ENCODE measurements at regions not wholly inside any gene's neighbourhood (a gene's known extent, or its start where the extent isn't known, plus 50 kb on each side); places are given as distances from the start of the nearest gene placed in this dataset.

GRCh38 chr7:118836933-118837332 is 612.4 kb downstream of the ANKRD7 start:
- TF ChIP-seq EZH2phosphoT487 (IDR thresholded peaks at IDR 0.05; ENCODE audit: borderline replicate concordance) (no peak), CTCF (conservative IDR thresholded peaks at IDR 0.05; ENCODE audit: low read length) (no peak)
- Histone ChIP-seq H3K27me3 (ENCODE audit: insufficient read depth, low read length, poor library complexity, severe bottlenecking) (no peaks in the 10 kb centered on the region), H2AFZ (ENCODE audit: low read length) (no peak overlapping the region), H3K79me2 (ENCODE audit: insufficient read depth, low read length) (no peaks in the 10 kb centered on the region), H3K9ac (ENCODE audit: low read depth, low read length, poor library complexity, severe bottlenecking) (no peak overlapping the region), H3K36me3 (ENCODE audit: insufficient read depth, low read length) (no peaks in the 10 kb centered on the region), H3F3A (ENCODE audit: low read depth) (no peaks in the 10 kb centered on the region), H3K4me3 (ENCODE audit: low read length, poor library complexity, severe bottlenecking) (no peak overlapping the region), H3K9me3 (ENCODE audit: insufficient read depth, low read depth, low read length) (no peaks in the 10 kb centered on the region), H3K4me2 (ENCODE audit: low read depth, low read length, poor library complexity, severe bottlenecking) (no peak overlapping the region), H3K4me1 (ENCODE audit: insufficient read depth, low read length, poor library complexity, severe bottlenecking) (no peaks in the 10 kb centered on the region), H3K9me2 (replicated peaks; ENCODE audit: low read depth, low read length) (no peaks in the 10 kb centered on the region), H4K20me1 (ENCODE audit: insufficient read depth, low read length, poor library complexity, severe bottlenecking) (no peaks in the 10 kb centered on the region)

- H2AFZ ChIP-seq (ENCODE audit: low read length): 0 out of 2 replicates have a peak overlapping the region, but pooled peaks have one; percentile 20
- H3K27me3 ChIP-seq (ENCODE audit: insufficient read depth, low read length, poor library complexity, severe bottlenecking): no peaks in the 10 kb centered on the region
- TF ChIP-seq EZH2phosphoT487 (IDR thresholded peaks at IDR 0.05; ENCODE audit: borderline replicate concordance) (no peak), CTCF (conservative IDR thresholded peaks at IDR 0.05; ENCODE audit: low read length) (no peak)
- no peaks in the 10 kb centered on the region for H4K20me1 ChIP-seq (ENCODE audit: insufficient read depth, low read length, poor library complexity, severe bottlenecking)
- no peak overlapping the region for H3K9ac ChIP-seq (ENCODE audit: low read depth, low read length, poor library complexity, severe bottlenecking)
- no peaks in the 10 kb centered on the region for H3K79me2 ChIP-seq (ENCODE audit: insufficient read depth, low read length)
- no peaks in the 10 kb centered on the region for H3K9me3 ChIP-seq (ENCODE audit: insufficient read depth, low read depth, low read length)
- peak overlapping the region; percentile 48 for H3K4me2 ChIP-seq (ENCODE audit: low read depth, low read length, poor library complexity, severe bottlenecking)
- no peaks in the 10 kb centered on the region for H3K9me2 ChIP-seq (replicated peaks; ENCODE audit: low read depth, low read length)
- H3F3A ChIP-seq (ENCODE audit: low read depth): no peaks in the 10 kb centered on the region
- no peaks in the 10 kb centered on the region for H3K4me1 ChIP-seq (ENCODE audit: insufficient read depth, low read length, poor library complexity, severe bottlenecking)
- H3K36me3 ChIP-seq (ENCODE audit: insufficient read depth, low read length): no peaks in the 10 kb centered on the region
- H3K4me3 ChIP-seq (ENCODE audit: low read length, poor library complexity, severe bottlenecking): peak overlapping the region; percentile 31
Observed at GRCh38 chr7:118839515-118839914, 615.0 kb downstream of the ANKRD7 start.

DNA sequence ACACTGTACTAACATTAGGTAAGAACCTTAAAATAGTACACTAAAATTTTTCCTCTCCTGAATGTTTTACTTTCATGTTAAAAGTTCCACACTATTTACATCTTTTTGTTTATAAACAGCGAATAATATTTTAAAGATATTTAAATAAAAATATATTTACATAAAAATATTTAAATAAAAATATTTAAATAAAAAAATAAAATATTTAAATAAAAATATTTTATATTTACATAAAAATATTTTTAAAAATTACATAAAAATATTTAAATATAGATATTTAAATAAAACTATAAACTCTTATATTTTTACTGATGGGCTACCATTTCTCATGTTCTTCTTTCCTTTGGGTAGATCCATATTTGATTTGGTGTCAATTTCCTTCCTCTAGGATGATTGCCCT is 619.0 kb downstream of the ANKRD7 start:
- Histone ChIP-seq H3K9me2 (replicated peaks; ENCODE audit: low read depth, low read length) (no peaks in the 10 kb centered on the region), H3K9me3 (ENCODE audit: insufficient read depth, low read depth, low read length) (no peaks in the 10 kb centered on the region), H3F3A (ENCODE audit: low read depth) (no peaks in the 10 kb centered on the region), H3K4me2 (ENCODE audit: low read depth, low read length, poor library complexity, severe bottlenecking) (no peak overlapping the region), H3K4me3 (ENCODE audit: low read length, poor library complexity, severe bottlenecking) (no peak overlapping the region), H2AFZ (ENCODE audit: low read length) (no peak overlapping the region), H3K27me3 (ENCODE audit: insufficient read depth, low read length, poor library complexity, severe bottlenecking) (no peaks in the 10 kb centered on the region), H3K9ac (ENCODE audit: low read depth, low read length, poor library complexity, severe bottlenecking) (no peak overlapping the region), H4K20me1 (ENCODE audit: insufficient read depth, low read length, poor library complexity, severe bottlenecking) (no peaks in the 10 kb centered on the region), H3K4me1 (ENCODE audit: insufficient read depth, low read length, poor library complexity, severe bottlenecking) (no peaks in the 10 kb centered on the region), H3K36me3 (ENCODE audit: insufficient read depth, low read length) (no peaks in the 10 kb centered on the region), H3K79me2 (ENCODE audit: insufficient read depth, low read length) (no peaks in the 10 kb centered on the region)
- TF ChIP-seq EZH2phosphoT487 (IDR thresholded peaks at IDR 0.05; ENCODE audit: borderline replicate concordance): no peak
- TF ChIP-seq CTCF (conservative IDR thresholded peaks at IDR 0.05; ENCODE audit: low read length): no peak

All from Loucy (cell line).